GM19372 (cell line): ENCODE measurements at regions not wholly inside any gene's neighbourhood (a gene's known extent, or its start where the extent isn't known, plus 50 kb on each side); places are given as distances from the start of the nearest gene placed in this dataset.

ENCODE experiments used
- ATAC-seq: cut with Tn5 transposase; IDR thresholded peaks from one replicate; pipeline ENCODE4 v1.9.1; 2021; ENCODE audit warnings: mild to moderate bottlenecking, low read depth, moderate library complexity; ENCODE audit not compliant: unreplicated experiment

DNA sequence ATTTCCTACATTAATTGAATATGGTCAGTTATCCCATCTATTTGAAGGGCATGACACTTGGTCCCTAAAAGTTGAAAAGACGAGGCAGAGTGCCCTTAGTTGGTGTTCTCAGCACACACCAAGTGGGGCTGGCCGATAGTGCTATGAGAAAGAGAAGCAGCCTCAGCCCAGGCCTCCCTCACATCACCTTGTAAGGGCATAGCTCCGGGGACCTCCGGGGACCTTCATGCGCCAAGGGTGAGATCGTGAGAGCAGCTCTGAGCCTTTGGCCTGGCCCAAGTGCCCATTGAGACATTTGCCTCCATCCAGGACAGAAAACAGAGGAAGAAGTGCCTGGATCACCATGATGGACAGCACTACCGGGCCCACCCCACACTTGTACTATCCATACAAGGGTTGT is 244.3 kb upstream of the COPS8 start:
- no peak for ATAC-seq

DNA sequence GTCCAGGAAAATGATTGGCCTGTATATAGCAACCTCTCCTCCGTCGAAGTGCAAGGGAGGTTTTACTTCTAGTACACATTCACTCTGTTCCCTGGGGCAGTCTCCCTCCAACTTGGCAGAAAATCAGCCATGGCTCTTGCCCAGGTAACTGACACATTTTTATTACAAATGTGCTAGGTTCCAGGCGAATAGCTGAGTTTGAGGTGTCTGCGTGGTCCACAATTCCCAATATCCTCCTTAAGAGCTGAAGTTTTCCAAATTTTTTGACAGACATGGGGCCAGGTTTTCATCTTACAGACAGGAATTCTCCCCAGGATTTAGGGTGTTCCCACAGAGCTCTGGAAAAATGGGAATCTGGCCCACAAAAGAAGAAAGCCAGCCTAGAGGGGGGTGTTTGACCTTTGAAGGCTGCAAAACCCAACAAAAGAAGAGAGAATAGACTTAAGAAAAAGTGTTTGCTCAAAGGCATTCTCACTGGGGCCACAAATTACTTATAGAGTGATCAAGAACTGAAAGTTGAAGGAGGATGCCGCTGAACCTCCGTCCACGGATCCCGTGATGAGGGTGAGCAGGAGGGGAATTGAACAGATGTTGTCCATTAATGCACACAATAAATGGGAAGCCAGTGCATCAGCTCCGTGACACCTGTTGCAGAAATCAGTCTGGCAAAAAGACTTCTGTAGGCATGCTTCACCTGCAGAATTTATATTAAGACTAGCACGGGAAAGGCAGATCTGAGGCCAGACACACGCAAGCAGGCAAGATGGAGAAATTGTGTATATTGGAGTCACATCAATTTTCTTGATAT is 242.3 kb upstream of the COPS8 start:
- no peak for ATAC-seq

DNA sequence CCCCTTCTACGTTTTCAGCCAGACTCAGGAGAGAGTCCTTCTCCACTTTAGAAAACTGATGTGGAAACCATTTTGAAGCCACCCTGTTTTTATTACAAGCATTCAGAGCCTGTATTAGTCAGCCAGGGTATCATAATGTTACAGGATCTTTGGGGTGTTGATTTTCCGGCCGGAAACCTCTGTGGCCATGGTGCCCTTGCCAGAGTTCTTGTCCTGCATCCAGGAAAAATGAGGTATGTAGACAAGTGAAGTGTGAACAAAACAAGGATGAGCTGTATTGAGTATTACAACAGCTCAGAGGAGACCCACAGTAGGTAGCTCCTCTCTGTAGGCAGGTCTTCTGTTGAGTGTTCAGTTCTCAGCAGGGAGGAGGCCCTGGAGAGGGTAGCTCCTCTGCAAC is 241.0 kb upstream of the COPS8 start:
- ATAC-seq = no peak

DNA sequence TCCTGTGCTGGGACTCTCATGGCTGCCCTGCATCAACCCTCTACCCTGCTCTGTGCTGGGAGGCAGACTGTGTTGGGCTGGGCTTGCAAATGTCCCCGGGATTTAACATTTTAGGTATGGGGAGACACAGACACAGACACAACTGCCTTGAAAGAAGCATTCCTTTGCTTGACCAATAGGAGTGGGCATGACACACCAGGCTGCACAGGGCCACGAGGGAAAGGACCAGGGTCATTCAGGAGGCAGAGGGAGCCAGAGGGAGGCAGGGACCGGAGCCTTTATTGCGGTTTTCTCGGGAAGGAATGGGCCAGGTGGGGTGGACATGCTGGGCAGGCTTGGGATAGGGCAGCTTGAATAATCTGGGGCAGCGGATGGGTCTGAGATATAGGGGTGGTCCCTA is 238.7 kb upstream of the COPS8 start:
- no peak for ATAC-seq

DNA sequence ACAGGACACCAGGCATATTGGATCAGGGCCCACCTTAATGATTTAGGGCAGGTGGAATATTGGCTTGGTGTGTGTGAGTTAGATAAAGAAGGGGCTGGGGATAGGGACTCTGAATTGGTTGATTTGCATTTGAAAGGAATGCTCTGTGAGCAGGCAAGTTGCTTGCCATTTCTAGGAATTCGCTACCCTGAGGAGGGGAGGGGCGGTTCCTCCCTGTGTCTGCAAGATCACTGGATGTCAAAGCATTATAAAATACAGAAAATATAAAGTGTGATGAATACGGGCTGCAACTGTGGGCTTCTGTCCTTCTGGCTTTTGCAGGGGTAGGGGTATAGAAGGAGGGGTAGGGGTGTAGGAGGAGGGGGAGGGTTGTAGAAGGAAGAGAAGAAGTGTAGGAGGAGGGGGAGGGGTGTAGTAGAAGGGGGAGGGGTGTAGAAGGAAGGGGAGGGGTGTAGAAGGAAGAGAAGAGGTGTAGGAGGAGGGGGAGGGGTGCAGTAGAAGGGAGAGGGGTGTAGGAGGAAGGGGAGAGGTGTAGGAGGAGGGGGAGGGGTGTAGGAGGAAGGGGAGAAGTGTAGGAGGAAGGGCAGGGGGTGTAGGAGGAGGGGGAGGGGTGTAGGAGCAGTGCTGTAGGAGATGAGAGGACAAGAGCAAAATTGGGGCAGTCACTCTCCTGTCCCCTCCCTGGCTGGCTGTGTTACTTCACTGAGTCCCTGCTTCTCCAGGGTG is 238.0 kb upstream of the COPS8 start:
- no peak for ATAC-seq

DNA sequence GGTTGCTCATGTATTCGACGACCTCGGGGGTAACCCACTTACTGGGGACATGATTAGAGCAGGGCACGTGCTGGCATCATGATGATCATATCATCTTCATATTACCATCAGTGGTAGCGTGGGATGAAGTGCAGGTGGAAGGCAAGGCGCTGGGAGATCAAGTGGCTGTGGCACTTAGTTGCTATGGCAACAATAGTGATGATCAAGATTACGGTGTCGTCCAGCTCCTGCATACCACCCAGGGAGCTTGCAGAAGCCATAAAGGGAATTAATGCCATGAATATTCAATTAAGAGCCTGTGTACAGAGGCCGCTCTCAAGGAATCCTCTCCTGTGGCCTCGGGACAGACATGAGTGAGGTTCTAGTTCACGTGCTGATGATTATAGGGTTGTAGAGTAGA is 237.2 kb upstream of the COPS8 start:
- no peak for ATAC-seq

DNA sequence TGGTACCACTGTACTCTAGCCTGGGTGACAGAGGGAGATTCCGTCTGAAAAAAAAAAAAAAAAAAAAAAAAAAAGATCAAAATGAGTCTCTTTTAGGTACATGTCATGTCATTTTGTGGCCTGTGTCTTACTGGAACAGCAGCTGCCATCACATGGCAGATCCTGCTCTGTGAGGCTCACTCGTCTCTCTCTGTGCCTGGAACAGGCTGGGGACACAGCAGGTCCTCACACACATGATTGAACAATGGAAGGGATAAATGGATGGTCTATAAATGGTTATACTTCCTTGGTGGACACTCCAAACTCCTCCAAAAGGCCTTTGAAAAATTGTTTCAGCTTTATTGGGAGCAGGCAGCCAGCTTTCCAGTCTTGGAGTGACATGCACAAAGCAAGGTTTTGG is 236.2 kb upstream of the COPS8 start:
- no peak for ATAC-seq

DNA sequence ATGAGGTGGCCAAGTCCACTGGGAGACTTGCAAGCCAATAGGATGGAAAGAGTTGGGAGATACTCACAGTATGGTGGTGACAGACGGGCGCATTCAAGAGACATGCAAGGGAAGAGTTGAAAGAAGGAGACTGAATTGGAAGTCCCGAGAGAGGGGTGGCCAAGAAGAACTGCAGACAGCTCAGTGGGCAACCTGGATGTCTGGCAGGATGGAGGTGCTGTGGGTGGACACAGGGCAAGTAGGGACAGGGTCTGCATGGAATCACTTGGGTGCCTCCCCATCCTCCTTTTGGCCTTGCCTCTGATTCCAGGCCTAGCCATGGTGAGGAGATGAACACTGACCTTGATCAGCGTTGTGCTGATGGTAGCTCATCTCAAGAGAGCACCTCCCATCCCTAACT is 235.7 kb upstream of the COPS8 start:
- ATAC-seq = no peak

DNA sequence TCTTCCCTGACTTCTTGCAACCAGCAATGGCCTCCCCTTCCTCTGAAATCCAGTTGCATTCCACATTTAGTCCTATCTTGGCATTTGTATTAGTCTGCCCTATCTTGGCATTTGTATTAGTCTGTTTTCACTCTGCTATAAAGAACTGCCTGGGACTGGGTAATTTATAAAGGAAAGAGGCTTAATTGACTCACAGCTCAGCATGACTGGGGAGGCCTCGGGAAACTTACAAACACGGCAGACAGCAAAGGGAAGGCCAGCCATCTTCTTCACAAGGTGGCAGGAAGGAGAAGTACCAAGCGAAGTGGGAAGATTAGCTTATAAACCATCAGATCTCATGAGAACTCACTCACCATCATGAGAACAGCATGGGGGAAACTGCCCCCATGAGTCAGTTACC is 234.5 kb upstream of the COPS8 start:
- no peak for ATAC-seq

DNA sequence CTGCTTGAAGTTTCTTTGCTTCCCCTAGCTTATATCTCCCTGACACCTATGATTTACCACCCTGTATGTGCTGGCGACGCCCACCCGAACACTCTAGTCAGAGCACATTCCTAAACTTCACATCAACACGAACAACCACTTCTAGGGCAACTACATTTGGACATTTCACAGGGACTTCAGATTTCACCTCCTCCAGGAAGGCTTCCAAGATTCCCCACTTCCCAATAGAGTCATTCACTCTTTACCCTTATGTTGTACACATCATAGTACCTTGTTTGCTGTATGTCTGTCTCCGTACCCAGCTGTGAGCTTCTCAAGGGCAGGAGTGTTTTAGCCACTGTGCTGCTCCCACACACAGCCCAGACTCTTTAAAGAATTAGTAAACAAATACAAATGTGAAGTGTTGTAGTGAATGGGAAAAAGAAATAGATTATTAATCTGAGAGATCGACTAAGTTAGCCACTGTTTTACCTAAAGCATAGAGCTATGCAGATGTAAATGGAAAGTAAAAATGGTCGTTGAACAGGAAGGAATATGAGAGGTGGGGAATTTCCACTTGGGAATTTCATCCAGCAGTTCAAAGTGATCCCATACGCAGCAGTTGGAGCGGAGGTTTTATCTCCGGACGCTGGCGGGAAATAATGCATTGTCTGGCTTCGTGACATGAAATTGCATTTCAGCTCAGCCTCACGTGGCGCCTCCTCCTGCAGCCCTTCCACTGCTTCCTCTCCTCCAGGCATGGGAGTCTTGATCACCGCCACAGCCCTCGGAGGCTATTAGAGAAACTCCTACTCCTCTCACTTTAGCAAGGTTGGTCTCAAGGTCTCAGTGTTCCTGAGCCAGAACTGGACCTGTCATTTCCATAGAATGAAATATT is 233.4 kb upstream of the COPS8 start:
- no peak for ATAC-seq

DNA sequence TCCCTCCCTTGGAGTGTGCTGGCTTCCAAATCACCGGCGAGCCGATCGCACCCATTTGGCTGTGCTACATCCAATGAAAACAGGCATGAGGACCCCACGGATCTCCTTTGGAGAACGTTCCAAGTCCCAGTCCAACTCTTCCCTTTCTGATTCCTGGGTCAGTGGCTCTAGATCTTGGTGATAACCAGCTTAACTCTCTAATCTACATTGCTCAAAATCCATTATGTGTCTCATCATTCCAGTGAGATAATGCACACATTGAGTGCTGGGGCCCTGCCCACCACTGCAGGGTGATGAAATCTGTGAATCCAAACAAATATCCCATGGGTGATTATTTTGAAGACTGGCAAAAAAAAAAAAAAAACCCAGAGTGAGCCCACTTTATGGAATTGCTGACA is 232.7 kb upstream of the COPS8 start:
- no peak for ATAC-seq

DNA sequence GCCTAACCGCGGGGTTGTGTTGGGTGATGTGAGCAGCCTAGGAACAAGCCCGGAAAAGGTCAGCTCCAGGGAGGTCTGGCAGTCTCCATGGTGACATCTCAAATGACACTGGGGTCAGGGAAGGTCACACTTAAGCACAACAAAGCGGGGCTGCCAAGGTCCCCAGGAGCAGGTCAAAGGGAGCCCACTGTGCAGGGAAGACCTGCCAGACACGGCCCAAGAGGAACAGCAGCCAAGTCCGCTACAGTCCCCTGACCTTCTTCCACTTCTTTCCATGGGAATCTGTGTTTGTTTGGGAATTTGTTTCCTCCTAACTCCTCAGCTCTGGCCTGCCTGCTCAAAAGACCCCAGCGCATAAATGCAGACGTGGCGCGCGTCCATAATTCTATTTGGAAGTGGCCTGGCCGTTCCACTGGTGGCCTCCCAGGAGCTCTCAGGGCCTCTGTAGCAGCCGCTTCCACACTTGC is 232.1 kb upstream of the COPS8 start:
- ATAC-seq = no peak

DNA sequence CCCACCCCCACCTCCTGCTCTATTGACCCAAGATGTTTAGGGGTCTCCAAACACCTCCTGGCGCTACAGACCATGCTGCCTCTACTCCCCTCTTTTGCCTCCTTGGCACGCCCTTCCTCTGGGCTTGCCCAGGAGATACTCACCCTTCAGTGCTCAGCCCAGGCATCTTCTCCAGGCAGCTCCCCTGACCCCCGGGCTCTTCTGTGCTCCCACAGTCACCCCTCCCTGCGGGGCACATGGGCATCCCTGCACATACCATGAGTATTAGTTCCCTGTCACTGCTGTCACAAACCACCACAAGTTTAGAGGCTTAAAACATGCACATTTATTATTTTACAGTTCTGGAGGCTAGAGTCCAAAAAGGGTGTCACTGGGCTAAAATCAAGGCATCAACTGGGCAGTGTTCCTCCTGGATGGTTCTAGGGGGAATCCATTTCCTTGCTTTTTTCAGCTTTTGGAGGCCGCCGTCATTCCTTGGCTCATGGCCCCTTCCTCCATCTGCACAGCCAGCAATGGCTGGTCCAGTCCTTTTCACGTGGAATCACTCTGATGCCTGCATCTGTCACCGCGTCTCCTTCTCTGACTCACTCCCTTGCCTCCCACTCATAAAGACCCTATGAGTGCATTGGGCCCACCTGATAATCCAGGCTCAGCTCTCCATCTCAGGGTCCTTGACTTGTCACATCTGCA is 230.4 kb upstream of the COPS8 start:
- no peak for ATAC-seq

DNA sequence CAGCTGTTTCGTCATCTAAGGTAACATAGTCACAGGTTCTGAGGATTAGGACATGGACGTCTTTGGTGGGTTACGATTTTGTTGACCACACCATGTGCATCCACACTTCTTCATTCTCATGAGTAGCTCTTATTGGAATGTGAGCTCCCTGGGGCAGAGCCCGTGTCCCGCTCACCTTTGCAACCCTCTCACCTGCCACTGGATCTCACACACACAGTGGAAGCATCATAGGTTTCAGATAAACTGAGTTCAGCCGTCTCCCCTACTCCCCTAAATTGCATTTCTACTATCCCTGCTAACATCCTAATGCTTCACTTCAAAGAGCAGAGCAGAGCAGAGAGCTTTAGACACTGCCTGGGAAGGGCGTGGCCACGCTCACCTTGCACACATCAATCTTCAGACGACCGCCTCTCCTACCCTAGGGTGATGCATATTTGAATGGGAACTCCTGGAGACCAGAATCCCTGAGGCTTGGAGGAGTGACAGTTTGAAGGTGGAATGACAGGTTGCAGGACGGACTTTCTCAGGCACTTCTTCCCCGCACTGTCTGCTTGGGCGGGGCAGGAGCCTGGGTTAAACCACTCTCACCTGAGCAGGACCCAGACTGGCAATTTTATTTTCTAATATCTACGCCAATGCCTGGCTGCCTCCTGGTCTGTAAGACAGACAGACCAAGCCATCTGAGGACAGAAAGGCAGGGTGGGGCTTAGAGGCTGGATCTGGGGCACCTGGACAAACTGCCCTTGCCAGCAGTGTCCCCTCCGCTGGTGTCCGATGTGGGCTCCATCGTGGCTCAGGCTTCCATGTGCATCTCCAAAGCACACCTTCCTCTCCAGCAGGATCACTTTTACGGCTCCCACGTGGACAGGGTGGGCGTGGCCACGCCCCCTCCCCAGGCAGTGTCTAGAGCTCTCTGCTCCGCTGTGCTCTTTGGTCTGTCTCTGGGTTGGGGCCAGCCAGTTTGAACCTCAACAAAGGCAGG is 229.5 kb upstream of the COPS8 start:
- ATAC-seq = no peak

DNA sequence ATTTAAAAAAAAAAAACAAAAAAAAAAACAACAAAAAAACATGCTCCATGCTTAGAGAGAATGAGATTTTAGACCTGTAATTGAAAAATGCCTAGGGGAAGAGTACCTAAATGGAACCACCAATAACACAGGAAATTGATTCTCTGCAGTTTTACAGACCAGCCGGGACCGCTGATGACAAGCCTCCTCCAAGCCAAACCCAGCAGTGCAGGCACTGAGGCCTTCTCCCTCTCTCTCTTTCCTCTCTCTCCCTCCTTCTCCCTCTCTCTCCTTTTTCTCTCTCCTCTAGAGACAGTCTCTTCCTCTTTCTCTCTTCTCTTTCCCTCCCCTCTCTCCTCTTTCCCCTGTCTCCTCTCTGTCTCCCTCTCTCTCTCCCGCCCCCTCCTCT is 228.8 kb upstream of the COPS8 start:
- no peak for ATAC-seq

DNA sequence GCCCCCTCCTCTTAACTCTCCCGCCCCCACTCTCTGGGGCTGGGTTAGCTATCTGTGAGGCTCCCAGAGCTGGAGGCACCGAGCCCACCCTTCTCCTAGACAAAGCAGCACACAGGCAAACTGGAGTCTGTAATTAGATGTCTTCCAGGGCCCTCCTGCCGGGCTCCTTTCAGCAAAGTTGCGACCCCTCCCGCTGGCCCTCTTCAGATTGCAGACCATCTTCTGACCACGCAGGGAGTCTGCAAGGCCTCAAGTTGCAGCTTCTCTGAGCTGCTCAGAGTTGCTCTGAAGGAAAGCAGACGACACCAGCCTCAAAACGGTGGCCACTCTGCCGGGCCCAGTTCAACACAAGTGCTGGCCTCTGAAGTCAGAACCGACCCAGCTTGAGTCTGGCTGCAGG is 228.4 kb upstream of the COPS8 start:
- ATAC-seq = no peak

DNA sequence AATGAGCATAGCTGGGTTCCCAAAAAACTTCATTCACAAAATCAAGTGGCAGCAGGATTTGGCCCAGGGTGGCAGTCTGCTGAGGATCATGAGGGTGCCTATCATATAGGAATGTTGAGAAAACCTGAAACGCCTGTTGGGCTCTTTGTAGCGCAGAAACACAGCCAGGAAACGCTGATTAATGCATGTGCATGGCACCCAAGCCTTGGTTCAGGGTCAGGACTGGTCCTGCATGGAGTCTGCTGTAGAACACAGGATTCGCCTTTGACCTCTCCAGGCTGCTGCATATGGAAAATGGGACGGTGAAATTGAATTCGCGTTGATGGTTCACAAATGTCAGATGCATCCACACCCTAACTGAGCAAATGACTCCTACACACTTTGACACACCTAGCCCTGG is 227.9 kb upstream of the COPS8 start:
- no peak for ATAC-seq

DNA sequence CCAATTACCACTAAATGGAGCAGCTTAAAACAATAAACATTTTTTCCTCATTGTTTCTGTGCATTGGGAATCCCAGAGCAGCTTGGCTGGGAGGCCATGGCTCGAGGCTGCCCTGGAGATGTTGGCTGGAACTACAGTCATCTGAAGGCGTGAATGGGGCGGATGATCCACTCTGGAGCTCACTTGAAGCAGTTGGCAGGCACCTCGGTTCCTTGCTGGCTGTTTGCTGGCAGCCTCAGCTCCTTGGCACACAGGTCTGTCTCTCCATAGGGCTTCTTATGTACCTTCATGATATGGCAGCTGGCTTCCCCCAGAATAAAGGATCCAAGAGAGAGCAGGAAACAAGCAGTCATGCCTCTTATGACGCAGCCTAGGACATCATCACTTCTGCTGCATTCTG is 227.0 kb upstream of the COPS8 start:
- no peak for ATAC-seq

DNA sequence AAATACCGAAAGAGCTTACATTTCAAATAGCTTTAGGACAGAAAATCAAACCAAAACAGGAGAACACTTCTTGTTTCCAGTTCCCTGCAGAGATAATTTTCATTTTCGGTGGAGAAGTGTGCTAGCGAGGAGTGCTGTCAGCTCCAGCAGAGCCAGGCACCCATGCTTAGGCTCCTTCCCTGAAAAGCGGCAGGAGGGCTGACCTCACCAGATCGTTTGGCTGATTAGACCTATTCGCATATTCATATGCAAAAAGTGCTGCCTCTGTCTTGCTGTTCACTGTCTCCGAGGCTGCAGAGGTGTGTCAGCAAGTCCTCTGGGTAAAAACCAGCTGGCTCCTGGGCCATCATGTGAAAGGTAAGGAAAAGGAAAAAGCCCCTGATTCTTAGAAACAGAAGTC is 225.8 kb upstream of the COPS8 start:
- ATAC-seq = no peak
